IPS-11a (cell line): ENCODE measurements at regions not wholly inside any gene's neighbourhood (a gene's known extent, or its start where the extent isn't known, plus 50 kb on each side); places are given as distances from the start of the nearest gene placed in this dataset.

Experiments
- H3K4me3 ChIP-seq: one replicate; pipeline ENCODE4 v1.5.1; 2013; ENCODE audit warnings: low read depth, low read length, control low read depth

DNA sequence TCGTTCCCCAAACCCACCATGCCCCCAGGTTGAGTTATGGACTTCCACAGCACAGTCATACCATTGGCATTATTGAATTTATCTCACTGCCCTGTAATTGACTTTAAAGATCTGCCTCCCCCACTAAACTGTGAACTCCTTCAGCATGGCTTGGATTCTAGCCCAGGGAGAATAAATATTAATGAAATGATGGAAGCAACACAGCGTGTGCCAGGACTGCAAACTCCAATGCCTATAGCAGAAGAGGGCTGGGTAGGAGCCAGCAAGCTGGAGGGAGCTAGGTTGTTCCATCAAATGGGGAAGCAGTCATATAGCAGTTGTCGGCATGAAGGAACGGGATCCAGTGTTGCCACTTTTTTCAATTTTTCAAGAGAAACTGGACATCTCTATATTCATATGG, 69.0 kb upstream of the MSX2 start:
- no peak overlapping the region for H3K4me3 ChIP-seq

DNA sequence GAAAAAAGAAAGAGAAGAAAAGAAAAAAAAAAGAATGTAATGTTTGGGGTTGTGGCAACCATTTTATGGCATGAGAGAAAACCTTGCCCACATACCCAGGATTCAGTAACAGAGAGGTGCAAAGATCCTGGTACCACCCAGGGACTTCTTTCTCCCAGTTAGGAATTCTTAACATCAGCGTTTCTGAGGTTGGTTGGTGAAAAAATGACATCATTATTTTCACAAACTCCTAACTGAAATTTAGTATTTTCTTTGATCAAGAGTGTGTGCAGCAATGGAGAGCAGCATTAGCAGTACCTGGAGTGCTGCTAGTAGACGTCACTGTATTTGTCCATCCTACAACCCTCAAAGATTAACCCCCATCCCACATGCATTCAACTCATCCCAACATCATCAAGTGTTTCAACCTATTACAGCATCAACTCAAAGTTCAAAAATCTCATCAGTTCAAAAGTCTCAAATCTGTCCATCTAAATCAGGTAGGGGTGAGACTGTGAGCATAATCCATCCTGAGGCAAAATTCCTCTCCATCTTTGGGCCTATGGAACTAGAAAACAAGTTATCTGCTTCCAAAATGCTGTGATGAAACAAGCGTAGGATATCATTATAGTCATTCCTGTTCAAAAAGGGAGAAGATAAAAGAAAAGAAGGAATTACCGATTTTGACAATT, 60.1 kb upstream of the MSX2 start:
- H3K4me3 ChIP-seq = no peak overlapping the region

DNA sequence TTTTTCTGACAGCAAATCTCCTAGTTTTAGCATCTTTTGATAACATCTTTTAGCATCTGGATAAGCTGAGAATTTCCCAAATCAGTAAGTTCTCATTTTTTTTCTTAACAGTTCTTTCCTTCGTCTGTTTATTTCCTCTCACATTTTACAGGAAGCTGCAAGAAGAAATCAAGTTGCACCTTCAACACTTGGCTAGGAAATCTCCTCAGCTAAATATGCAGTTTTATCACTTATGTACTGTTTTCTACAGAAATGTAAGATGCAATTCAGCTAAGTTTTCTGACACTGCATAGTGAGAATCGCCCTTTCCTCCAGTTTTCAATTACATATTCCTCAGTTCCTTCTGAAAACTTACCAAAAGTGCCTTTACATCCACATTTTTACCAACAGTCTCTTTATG, 59.0 kb upstream of the MSX2 start:
- H3K4me3 ChIP-seq = no peak overlapping the region

DNA sequence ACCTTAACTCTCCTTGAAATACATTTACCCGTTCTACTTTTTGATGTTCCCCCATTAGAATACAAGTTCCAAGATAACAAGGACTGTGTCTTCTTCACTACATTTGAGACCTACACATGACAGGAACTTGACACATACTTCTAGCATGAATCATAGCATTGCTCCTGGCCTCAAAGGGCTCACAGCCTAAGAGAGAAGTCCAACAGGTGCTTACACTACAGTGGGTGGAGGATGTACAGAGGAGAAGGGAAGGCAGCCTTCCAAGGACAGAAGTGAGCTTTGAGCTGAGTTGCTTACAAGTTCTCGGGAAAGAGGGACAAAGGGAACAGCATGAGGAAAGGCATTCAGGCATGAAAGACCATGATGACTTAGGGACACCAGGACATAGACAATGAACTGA, 56.9 kb upstream of the MSX2 start:
- no peak overlapping the region for H3K4me3 ChIP-seq

DNA sequence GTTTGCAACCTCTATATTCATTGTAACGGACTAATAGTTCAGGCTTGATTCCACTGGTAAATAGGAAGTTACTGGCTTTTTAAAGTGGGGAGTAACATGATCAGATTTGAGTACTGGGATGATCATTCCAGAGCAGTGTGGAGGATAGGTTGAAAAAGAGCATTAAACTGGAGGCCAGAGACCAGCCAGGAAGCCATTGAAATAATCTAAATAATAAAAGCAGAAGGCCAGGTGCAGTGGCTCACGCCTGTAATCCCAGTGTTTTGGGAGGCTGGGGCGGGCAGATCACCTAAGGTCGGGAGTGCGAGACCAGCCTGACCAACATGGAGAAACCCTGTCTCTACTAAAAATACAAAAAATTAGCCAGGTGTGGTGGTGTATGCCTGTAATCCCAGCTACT, 56.0 kb upstream of the MSX2 start:
- H3K4me3 ChIP-seq = no peak overlapping the region
